PC-3 (cell line): ENCODE measurements at regions not wholly inside any gene's neighbourhood (a gene's known extent, or its start where the extent isn't known, plus 50 kb on each side); places are given as distances from the start of the nearest gene placed in this dataset.

Experiments
- CTCF ChIP-seq: fragments of 300-600 bp; sonication (generic); conservative IDR thresholded peaks from 2 replicates; pipeline ENCODE4 v1.5.1; 2017; ENCODE audit warnings: antibody characterized with exemption, low read depth, mild to moderate bottlenecking, low read length
- EZH2 ChIP-seq: fragments of 300-600 bp; sonication (generic); IDR thresholded peaks from one replicate; pipeline ENCODE4 v1.6.1; 2017; ENCODE audit warnings: antibody characterized with exemption, mild to moderate bottlenecking, low read length; ENCODE audit not compliant: unreplicated experiment

GRCh38 chr13:64928696-64929499 is 2301.2 kb downstream of the PCDH9 start:
- TF ChIP-seq CTCF = no peak
- TF ChIP-seq EZH2 = no peak
